ENCODE measurements at regions not wholly inside any gene's neighbourhood (a gene's known extent, or its start where the extent isn't known, plus 50 kb on each side); places are given as distances from the start of the nearest gene placed in this dataset.

DNA sequence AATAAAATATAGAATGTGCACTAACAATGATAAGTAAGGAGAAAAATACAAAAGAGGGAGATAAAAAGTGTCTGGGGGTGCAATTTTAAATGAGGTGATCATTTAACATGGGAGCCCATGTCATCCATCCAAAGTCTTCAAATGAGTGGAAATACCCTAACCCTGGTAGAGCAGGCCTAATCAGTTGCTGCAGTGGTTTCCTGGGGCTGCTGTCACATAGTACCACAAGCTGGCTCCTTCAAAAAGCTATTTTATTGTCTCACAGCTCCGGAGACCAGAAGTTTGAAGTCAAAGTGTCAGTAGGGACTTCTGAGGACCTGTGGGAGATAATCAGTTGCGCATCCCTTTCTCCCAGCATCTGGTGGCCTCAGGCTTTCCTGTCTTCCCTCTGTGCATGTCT is 717.9 kb downstream of the DIAPH3 start:
- Histone ChIP-seq H3K27me3 (no peaks in the 10 kb centered on the region), H3K9me3 (no peaks in the 10 kb centered on the region), H3K4me3 (ENCODE audit: low read depth, low read length) (no peak overlapping the region), H3K4me1 (peaks cover 38% of the 10 kb centered on the region), H3K36me3 (no peaks in the 10 kb centered on the region)
- no peak for DNase-seq
- TF ChIP-seq, protein P1, sequence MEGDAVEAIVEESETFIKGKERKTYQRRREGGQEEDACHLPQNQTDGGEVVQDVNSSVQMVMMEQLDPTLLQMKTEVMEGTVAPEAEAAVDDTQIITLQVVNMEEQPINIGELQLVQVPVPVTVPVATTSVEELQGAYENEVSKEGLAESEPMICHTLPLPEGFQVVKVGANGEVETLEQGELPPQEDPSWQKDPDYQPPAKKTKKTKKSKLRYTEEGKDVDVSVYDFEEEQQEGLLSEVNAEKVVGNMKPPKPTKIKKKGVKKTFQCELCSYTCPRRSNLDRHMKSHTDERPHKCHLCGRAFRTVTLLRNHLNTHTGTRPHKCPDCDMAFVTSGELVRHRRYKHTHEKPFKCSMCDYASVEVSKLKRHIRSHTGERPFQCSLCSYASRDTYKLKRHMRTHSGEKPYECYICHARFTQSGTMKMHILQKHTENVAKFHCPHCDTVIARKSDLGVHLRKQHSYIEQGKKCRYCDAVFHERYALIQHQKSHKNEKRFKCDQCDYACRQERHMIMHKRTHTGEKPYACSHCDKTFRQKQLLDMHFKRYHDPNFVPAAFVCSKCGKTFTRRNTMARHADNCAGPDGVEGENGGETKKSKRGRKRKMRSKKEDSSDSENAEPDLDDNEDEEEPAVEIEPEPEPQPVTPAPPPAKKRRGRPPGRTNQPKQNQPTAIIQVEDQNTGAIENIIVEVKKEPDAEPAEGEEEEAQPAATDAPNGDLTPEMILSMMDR (IDR thresholded peaks at IDR 0.05; ENCODE audit: low read depth, low read length) = no peak

DNA sequence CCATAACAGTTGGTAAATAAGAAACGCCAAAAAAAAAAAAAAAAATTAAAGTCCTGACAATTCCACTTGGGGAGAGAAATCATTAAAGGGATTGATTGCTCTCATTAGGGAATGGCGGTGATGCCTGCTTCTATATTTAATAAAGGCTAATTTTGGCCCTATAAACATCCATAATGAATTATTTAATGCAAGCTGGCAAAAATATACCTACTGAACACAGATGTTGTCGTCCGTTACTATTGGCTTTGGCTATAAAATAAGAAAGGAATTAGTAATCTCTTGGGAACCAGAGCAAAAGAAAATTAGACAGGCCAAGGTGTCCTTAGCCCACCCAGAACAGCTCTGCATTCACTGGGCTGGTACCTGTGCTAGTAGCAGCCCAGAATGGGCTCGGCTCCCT is 717.3 kb downstream of the DIAPH3 start:
- Histone ChIP-seq H3K36me3 (no peaks in the 10 kb centered on the region), H3K4me1 (peaks cover 38% of the 10 kb centered on the region), H3K9me3 (no peaks in the 10 kb centered on the region), H3K27me3 (no peaks in the 10 kb centered on the region), H3K4me3 (ENCODE audit: low read depth, low read length) (no peak overlapping the region)
- TF ChIP-seq, protein P1 (IDR thresholded peaks at IDR 0.05; ENCODE audit: low read depth, low read length) = no peak
- no peak for DNase-seq

DNA sequence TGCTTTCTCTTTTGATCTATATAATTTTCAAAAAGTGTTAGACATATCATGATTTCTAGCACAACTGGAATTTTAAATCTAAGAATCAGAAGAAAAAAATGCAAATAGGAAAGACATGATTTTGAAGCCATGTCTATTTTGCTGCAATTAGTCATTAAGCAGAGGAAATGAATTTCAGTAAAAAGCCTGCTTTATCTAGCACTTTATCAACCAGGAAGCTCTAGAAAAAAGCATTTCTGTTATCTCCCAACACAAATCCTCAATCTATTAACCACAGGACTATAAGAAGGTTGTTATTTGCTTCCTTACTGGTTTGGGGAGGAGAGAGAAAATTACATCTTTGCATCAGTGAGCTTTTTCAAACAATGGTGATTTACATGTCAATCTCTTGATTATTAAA is 716.7 kb downstream of the DIAPH3 start:
- TF ChIP-seq, protein P1 (IDR thresholded peaks at IDR 0.05; ENCODE audit: low read depth, low read length) = no peak
- Histone ChIP-seq H3K4me1 (peaks cover 44% of the 10 kb centered on the region), H3K27me3 (no peaks in the 10 kb centered on the region), H3K4me3 (ENCODE audit: low read depth, low read length) (no peak overlapping the region), H3K9me3 (no peaks in the 10 kb centered on the region), H3K36me3 (no peaks in the 10 kb centered on the region)
- no peak for DNase-seq

DNA sequence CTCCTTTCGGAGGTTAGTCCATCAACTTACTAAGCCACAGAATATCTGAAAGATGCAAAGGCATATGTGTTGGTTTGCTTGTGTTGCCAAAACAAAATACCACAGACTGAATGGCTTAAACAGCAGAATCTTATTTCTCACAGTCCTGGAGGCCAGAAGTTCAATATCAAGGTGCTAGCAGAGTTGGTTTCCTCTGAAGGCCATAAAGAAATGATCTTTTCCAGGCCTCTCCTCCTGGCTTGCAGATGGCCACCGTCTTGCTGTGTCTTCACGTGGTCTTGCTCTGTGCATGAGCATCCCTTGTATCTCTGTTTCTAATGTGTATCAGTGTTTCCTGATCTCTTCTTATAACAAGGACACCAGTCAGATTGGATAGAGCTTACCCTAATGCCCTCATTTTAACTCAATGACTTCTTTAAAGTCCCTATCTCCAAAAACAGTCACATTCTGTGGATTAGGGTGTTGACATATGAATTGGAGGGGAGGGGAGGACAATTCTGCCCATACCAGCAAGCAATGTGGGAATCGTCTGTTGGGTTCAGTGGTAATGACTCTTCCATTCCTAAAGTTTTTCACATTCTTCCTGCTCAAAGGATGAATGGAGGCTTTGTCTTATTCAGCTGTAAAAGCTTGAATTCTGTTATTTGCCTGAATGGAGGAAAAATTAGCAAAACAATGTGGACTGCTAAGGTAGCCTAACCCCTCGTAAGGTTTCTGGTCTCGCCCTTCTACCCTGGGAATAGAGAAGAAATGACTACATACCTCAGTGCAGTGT is 715.7 kb downstream of the DIAPH3 start:
- Histone ChIP-seq H3K36me3 (no peaks in the 10 kb centered on the region), H3K4me3 (ENCODE audit: low read depth, low read length) (no peak overlapping the region), H3K4me1 (peaks cover 51% of the 10 kb centered on the region), H3K9me3 (no peaks in the 10 kb centered on the region), H3K27me3 (no peaks in the 10 kb centered on the region)
- DNase-seq = no peak
- TF ChIP-seq, protein P1 (IDR thresholded peaks at IDR 0.05; ENCODE audit: low read depth, low read length) = no peak

DNA sequence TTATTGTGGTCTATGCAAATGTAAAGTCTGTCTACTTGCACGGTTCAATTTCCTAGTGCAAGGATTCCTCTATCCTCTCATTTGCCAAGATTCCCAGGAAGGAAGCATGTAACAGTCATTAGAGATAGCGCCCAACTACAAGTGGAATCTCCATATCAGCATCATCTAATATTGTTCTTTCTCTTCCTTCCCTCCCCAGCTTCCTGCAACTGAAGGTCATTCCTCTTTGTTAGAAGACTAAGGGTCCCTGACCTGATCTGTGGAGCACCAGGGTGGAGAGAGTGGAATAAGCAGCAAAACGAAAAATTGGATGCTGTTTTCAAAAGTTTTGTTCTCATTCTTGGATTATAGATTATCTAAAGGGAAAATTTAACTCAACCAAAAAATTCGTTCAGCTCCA is 714.0 kb downstream of the DIAPH3 start:
- TF ChIP-seq, protein P1 (IDR thresholded peaks at IDR 0.05; ENCODE audit: low read depth, low read length) = no peak
- Histone ChIP-seq H3K9me3 (no peaks in the 10 kb centered on the region), H3K27me3 (no peaks in the 10 kb centered on the region), H3K4me1 (peaks cover 51% of the 10 kb centered on the region), H3K36me3 (no peaks in the 10 kb centered on the region), H3K4me3 (ENCODE audit: low read depth, low read length) (no peak overlapping the region)
- DNase-seq = no peak

DNA sequence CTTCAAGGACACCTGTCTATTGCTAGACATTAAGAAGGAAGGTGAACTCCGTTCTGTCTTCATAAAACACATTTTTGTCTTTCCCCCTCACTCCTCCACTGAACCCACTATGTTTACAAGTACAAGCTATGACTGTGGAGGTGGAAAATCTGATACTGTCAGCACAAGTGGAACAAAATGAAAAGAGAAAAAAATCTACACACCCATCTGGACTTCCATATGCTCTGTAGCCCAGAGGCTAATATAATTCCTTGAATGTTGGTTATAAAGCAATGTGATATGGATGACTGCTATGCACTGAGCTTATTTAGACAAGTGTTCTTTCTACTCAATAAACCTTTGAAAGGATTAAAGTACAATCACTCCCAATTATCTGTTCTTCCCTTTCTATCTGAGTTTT is 713.5 kb downstream of the DIAPH3 start:
- H3K9me3 ChIP-seq = no peaks in the 10 kb centered on the region
- peaks cover 49% of the 10 kb centered on the region for H3K4me1 ChIP-seq
- no peak for DNase-seq
- TF ChIP-seq, protein P1 (IDR thresholded peaks at IDR 0.05; ENCODE audit: low read depth, low read length) = no peak
- H3K36me3 ChIP-seq = no peaks in the 10 kb centered on the region
- no peak overlapping the region for H3K4me3 ChIP-seq (ENCODE audit: low read depth, low read length)
- no peaks in the 10 kb centered on the region for H3K27me3 ChIP-seq

All from BE2C (cell line).